Glutamatergic neuron (in vitro differentiated cells): ENCODE measurements at regions not wholly inside any gene's neighbourhood (a gene's known extent, or its start where the extent isn't known, plus 50 kb on each side); places are given as distances from the start of the nearest gene placed in this dataset.

Experiments used
- DNase-seq: peaks from one replicate; pipeline ENCODE4 v3.0.0; 2022
- H3K27ac Mint-ChIP-seq: one replicate; pipeline ENCODE4 v1.8.0; 2020; ENCODE audit warnings: mild to moderate bottlenecking, mixed read lengths, inconsistent platforms; ENCODE audit not compliant: unreplicated experiment
- H3K27me3 Mint-ChIP-seq: one replicate; pipeline ENCODE4 v1.8.0; 2020; ENCODE audit warnings: mild to moderate bottlenecking, moderate library complexity, mixed read lengths, inconsistent platforms; ENCODE audit not compliant: unreplicated experiment
- H3K36me3 Mint-ChIP-seq: one replicate; pipeline ENCODE4 v1.8.0; 2020; ENCODE audit warnings: mild to moderate bottlenecking, mixed read lengths, inconsistent platforms; ENCODE audit not compliant: unreplicated experiment
- H3K4me1 Mint-ChIP-seq: one replicate; pipeline ENCODE4 v1.8.0; 2020; ENCODE audit warnings: mild to moderate bottlenecking, low read depth, mixed read lengths, inconsistent platforms; ENCODE audit not compliant: unreplicated experiment
- H3K4me3 Mint-ChIP-seq: one replicate; pipeline ENCODE4 v1.8.0; 2020; ENCODE audit warnings: mild to moderate bottlenecking, mixed read lengths, inconsistent platforms; ENCODE audit not compliant: unreplicated experiment
- H3K9me3 Mint-ChIP-seq: one replicate; pipeline ENCODE4 v1.8.0; 2020; ENCODE audit warnings: mild to moderate bottlenecking, moderate library complexity, mixed read lengths, inconsistent platforms; ENCODE audit not compliant: unreplicated experiment
- CTCF ChIP-seq: fragments of 200-600 bp; sonication (generic); IDR thresholded peaks from one replicate; pipeline ENCODE4 v1.5.0; 2021; ENCODE audit not compliant: partially characterized antibody, unreplicated experiment

DNA sequence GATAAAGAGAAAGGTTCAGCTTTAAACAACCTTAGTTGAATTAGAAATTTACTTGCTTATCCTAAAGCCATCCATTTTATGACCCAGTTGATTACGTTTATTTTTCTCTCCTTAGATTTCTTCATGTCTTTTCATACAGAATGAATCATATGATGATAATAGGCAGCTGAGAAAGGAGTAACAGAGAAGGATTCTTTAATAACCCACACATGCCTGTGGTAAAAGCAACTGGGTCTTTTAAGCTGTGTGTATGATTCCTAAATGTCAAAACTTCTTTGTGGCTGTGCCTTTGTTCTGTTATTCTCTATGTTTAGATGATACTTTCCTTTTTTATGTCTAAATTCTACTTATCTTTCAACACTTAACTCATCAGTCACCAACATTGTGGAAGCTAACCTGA is 626.5 kb downstream of the NCAM2 start:
- H3K9me3 Mint-ChIP-seq: no peaks in the 10 kb centered on the region
- no peak overlapping the region for H3K27ac Mint-ChIP-seq
- no peak overlapping the region for H3K4me3 Mint-ChIP-seq
- DNase-seq: no peak
- H3K4me1 Mint-ChIP-seq: no peaks in the 10 kb centered on the region
- no peak for TF ChIP-seq CTCF
- H3K36me3 Mint-ChIP-seq: no peaks in the 10 kb centered on the region
- no peaks in the 10 kb centered on the region for H3K27me3 Mint-ChIP-seq

GRCh38 chr21:21631961-21632360 is 633.8 kb downstream of the NCAM2 start:
- TF ChIP-seq CTCF: no peak
- DNase-seq: no peak
- H3K36me3 Mint-ChIP-seq: peaks cover 4% of the 10 kb centered on the region
- no peaks in the 10 kb centered on the region for H3K27me3 Mint-ChIP-seq
- no peak overlapping the region for H3K4me3 Mint-ChIP-seq
- H3K27ac Mint-ChIP-seq: no peak overlapping the region
- no peaks in the 10 kb centered on the region for H3K9me3 Mint-ChIP-seq
- H3K4me1 Mint-ChIP-seq: no peaks in the 10 kb centered on the region

- TF ChIP-seq CTCF: no peak
- no peak overlapping the region for H3K4me3 Mint-ChIP-seq
- H3K36me3 Mint-ChIP-seq: peaks cover 4% of the 10 kb centered on the region
- H3K9me3 Mint-ChIP-seq: no peaks in the 10 kb centered on the region
- no peaks in the 10 kb centered on the region for H3K27me3 Mint-ChIP-seq
- H3K4me1 Mint-ChIP-seq: no peaks in the 10 kb centered on the region
- H3K27ac Mint-ChIP-seq: no peak overlapping the region
- DNase-seq: no peak
Measured at GRCh38 chr21:21632926-21633325, 634.7 kb downstream of the NCAM2 start.

GRCh38 chr21:21661741-21662140 is 663.5 kb downstream of the NCAM2 start:
- Mint-ChIP-seq H3K9me3 (peaks cover 2% of the 10 kb centered on the region), H3K27me3 (no peaks in the 10 kb centered on the region), H3K27ac (no peak overlapping the region), H3K4me1 (no peaks in the 10 kb centered on the region), H3K4me3 (no peak overlapping the region), H3K36me3 (no peaks in the 10 kb centered on the region)
- no peak for DNase-seq
- TF ChIP-seq CTCF: no peak

DNA sequence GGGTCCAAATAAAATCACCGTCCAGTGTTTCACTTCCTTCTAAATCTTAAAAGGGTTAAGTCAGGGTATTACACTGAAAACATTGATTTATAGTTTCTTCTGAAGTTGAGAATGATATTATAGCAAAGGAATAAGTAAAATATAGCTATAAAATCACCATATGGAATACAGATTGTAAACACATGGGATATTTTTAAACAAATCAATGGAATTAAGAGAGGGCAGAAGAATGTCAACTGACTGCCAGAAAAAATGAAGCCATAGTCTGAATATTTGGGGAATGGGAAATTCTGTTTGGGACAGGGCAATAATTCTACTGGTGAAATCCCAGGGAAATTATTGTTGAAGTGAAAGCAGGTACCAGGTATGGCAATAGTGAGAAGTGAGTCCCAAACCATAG is 664.6 kb downstream of the NCAM2 start:
- H3K27ac Mint-ChIP-seq: no peak overlapping the region
- peaks cover 2% of the 10 kb centered on the region for H3K9me3 Mint-ChIP-seq
- no peaks in the 10 kb centered on the region for H3K27me3 Mint-ChIP-seq
- DNase-seq: no peak
- no peaks in the 10 kb centered on the region for H3K36me3 Mint-ChIP-seq
- H3K4me3 Mint-ChIP-seq: no peak overlapping the region
- no peak for TF ChIP-seq CTCF
- H3K4me1 Mint-ChIP-seq: no peaks in the 10 kb centered on the region
